Tibial nerve (tissue), 4 donors: ENCODE measurements at regions not wholly inside any gene's neighbourhood (a gene's known extent, or its start where the extent isn't known, plus 50 kb on each side); places are given as distances from the start of the nearest gene placed in this dataset.

Experiments used
- CTCF ChIP-seq, 5 experiments: fragments of 200-600 bp in 3 of 5; fragments of 450-650 bp in 2 of 5; sonication (generic) in 3 of 5; IDR thresholded peaks; one replicate each; pipeline ENCODE4 v1.5.1; 2016 to 2019; ENCODE audit warnings: antibody characterized with exemption in 5 of 5, mild to moderate bottlenecking in 3 of 5, moderate library complexity in 2 of 5
- EP300 ChIP-seq, 2 donors: sonication (generic); formaldehyde crosslinking; IDR thresholded peaks; one replicate each; pipeline ENCODE4 v1.6.1; 2017; ENCODE audit warnings: antibody characterized with exemption in 2 of 2, mild to moderate bottlenecking in 1 of 2

- no peak for TF ChIP-seq CTCF (IDR thresholded peaks at IDR 0.05)
- no peak for TF ChIP-seq EP300 (IDR thresholded peaks at IDR 0.05)
These were observed 264.5 kb upstream of the CAMK1G start for GRCh38 chr1:209319057-209319432.
